Ascending aorta (tissue), 2 donors: ENCODE measurements at regions not wholly inside any gene's neighbourhood (a gene's known extent, or its start where the extent isn't known, plus 50 kb on each side); places are given as distances from the start of the nearest gene placed in this dataset.

Source experiments
- DNase-seq, 2 donors: peaks; one replicate each; pipeline ENCODE4 v3.0.0-alpha.2; 2019; ENCODE audit warnings: low spot score in 2 of 2
- H3K27ac ChIP-seq, 2 donors: fragments of 200-600 bp; sonication (generic); one replicate each; pipeline ENCODE4 v1.5.1; 2016 to 2017; ENCODE audit warnings: mild to moderate bottlenecking in 1 of 2
- H3K27me3 ChIP-seq: fragments of 200-600 bp; sonication (generic); one replicate; pipeline ENCODE4 v1.5.1; 2017
- H3K36me3 ChIP-seq, 2 donors: fragments of 200-600 bp; sonication (generic); one replicate each; pipeline ENCODE4 v1.5.1; 2016
- H3K4me1 ChIP-seq, 2 donors: fragments of 200-600 bp; sonication (generic); one replicate each; pipeline ENCODE4 v1.5.1; 2016 to 2017; ENCODE audit warnings: mild to moderate bottlenecking in 1 of 2
- H3K4me3 ChIP-seq, 2 donors: fragments of 200-600 bp; sonication (generic); one replicate each; pipeline ENCODE4 v1.5.1; 2016 to 2017; ENCODE audit warnings: mild to moderate bottlenecking in 1 of 2
- H3K9me3 ChIP-seq, 2 donors: fragments of 200-600 bp; sonication (generic); one replicate each; pipeline ENCODE4 v1.5.1; 2016
- intact Hi-C: fragments of 100-400 bp; cut with DNase I; formaldehyde crosslinking; loops from one replicate; pipeline ENCODE4 v1.15.1; 2023
- TF ChIP-seq, protein P1 (sequence below), 3 experiments: fragments of 200-600 bp in 2 of 3; fragments of 450-650 bp in 1 of 3; sonication (generic) in 2 of 3; IDR thresholded peaks; one replicate each; pipeline ENCODE4 v1.5.1; 2016 to 2019; ENCODE audit warnings: antibody characterized with exemption in 3 of 3, mild to moderate bottlenecking in 1 of 3, moderate library complexity in 1 of 3

DNA sequence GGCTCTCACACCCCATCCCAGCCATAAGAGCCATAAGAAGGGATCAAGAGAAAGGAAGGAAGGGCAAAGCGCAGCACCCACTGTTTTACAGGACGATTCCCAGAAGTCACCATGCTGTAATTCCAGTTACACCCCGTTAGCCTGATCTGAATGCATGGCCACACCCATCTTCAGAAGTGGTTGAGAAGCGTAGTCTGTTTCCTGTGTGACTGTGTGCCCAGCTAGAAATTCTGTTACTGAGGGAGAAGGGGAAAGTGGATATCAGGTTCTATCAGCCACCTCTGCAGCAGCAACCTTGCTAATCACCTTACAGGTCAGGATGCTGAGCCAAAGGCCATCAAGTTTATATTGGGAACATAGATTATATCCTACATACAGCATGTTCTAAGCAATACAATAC, 260.0 kb downstream of the ABHD5 start:
- TF ChIP-seq, protein P1, sequence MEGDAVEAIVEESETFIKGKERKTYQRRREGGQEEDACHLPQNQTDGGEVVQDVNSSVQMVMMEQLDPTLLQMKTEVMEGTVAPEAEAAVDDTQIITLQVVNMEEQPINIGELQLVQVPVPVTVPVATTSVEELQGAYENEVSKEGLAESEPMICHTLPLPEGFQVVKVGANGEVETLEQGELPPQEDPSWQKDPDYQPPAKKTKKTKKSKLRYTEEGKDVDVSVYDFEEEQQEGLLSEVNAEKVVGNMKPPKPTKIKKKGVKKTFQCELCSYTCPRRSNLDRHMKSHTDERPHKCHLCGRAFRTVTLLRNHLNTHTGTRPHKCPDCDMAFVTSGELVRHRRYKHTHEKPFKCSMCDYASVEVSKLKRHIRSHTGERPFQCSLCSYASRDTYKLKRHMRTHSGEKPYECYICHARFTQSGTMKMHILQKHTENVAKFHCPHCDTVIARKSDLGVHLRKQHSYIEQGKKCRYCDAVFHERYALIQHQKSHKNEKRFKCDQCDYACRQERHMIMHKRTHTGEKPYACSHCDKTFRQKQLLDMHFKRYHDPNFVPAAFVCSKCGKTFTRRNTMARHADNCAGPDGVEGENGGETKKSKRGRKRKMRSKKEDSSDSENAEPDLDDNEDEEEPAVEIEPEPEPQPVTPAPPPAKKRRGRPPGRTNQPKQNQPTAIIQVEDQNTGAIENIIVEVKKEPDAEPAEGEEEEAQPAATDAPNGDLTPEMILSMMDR (IDR thresholded peaks at IDR 0.05): no peak

DNA sequence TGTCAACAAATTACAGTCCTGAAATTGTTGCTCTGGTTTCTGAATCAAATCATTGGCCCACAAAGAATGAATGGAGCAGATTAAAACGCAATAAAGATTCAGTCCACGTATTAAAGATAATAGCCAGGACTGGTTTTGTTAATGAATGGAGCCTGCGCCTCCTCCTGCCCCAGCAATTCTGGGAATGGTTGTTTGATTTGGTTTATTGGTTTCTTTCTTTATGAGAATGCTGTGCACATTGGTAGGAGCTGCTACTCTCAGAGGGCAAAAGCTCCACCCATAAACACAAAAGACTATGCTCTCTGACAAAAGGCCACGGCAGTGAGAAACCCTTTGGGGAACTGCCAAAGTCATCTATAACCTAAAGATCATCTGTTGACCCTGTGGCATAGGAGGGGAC, 261.1 kb downstream of the ABHD5 start:
- H3K36me3 ChIP-seq: no peaks in the 10 kb centered on the region
- no peak overlapping the region for H3K27ac ChIP-seq
- H3K4me3 ChIP-seq: no peak overlapping the region
- DNase-seq: no peak
- H3K9me3 ChIP-seq: no peaks in the 10 kb centered on the region
- intact Hi-C loops: no loop called here
- H3K4me1 ChIP-seq: peaks cover 0 to 5% of the 10 kb centered on the region in 2 donors
- H3K27me3 ChIP-seq: no peaks in the 10 kb centered on the region
- TF ChIP-seq, protein P1 (IDR thresholded peaks at IDR 0.05): no peak

More for the DNA sequence above, 260.0 kb downstream of the ABHD5 start:
- Histone ChIP-seq H3K27me3 (no peaks in the 10 kb centered on the region), H3K9me3 (no peaks in the 10 kb centered on the region), H3K27ac (no peak overlapping the region), H3K4me3 (no peak overlapping the region), H3K36me3 (no peaks in the 10 kb centered on the region), H3K4me1 (peaks cover 0 to 5% of the 10 kb centered on the region in 2 donors)
- intact Hi-C loops: no loop called here
- DNase-seq: no peak

DNA sequence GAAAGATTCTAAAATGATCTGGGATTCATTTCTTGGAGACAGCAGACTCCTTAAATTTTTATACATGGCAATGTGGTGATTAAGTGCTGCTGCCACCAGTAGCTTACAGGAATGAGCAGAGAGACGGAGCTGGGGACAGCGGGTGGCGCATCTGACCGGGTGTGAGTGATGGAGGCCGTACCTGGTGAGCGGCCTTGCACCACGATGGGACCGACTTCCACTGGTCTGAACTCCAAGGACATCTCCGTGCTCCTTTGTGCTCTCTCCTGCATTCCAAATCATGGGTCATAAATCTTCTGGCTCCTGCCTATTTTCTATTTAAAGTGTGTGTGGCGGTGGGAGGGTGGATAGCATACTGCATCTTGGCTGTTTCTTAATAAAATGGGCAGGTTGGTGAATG, 262.6 kb downstream of the ABHD5 start:
- H3K9me3 ChIP-seq: no peaks in the 10 kb centered on the region
- no peak overlapping the region for H3K4me3 ChIP-seq
- H3K4me1 ChIP-seq: peaks cover 0 to 5% of the 10 kb centered on the region in 2 donors
- no peaks in the 10 kb centered on the region for H3K27me3 ChIP-seq
- H3K27ac ChIP-seq: no peak overlapping the region
- TF ChIP-seq, protein P1 (IDR thresholded peaks at IDR 0.05): no peak
- intact Hi-C loops: no loop called here
- DNase-seq: no peak
- H3K36me3 ChIP-seq: no peaks in the 10 kb centered on the region

DNA sequence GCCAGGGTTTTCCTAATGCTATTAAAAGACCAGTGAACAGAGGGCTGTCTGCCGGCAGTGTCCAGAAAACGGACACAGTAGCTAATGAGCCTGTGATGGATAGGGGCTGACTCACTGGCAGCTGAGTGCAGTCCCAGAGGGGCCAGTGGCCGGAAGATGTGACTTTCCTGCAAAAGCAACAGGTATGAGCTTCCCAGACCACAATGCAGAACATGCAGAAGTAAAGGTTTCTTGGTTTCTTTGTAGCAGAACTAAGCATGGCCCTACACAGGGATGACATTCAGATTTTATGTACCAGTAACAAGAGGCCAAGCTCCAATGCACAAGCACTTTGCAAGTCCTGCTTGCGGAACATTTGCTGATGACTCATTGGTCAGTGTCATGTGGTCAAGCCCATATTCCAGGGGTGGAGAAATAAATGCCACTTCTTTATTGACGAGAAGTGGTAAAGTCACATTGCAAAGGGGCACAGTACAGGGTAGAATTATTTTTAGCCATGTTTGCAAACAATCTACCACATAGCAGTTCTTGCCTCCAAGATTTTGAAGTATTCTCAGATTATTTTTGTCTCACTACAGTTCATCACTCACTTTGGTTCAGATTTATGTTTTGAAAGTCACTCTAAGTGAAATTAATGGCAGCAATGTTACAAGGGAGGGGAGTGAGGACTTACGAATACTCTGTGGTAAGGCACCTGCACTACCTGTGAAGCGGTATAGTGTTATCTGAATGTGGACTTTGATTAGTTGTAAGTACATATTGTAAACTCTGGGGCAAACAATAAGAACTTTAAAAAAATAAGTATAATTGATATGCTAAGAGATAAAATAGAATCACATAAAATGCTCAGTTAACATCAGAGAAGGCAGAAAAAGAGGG, 263.3 kb downstream of the ABHD5 start:
- Histone ChIP-seq H3K27me3 (no peaks in the 10 kb centered on the region), H3K27ac (no peak overlapping the region), H3K4me1 (peaks cover 0 to 5% of the 10 kb centered on the region in 2 donors), H3K36me3 (no peaks in the 10 kb centered on the region), H3K4me3 (no peak overlapping the region), H3K9me3 (no peaks in the 10 kb centered on the region)
- intact Hi-C loops: no loop called here
- DNase-seq: no peak
- TF ChIP-seq, protein P1 (IDR thresholded peaks at IDR 0.05): no peak

DNA sequence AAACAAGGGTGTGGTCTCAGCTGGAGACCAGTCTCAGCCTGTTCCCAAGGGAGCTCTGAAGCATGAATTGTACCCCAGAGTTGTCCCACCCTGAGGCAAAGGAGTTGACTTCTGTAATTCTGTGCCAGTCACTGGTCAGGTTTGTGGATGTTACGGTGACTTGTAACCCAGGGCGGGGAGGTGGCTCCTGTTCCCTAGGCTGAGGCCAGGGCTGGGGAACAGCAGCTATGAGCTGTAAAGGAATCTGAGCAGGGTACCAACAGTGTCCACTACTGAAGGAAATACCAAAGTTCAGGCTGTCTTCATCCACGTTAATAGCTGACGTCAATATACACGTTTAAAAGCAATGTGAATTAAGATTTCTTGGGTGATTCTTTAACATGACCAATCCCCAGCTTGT, 266.2 kb downstream of the ABHD5 start:
- Histone ChIP-seq H3K27ac (no peak overlapping the region), H3K4me1 (peaks cover 0 to 5% of the 10 kb centered on the region in 2 donors), H3K36me3 (no peaks in the 10 kb centered on the region), H3K4me3 (no peak overlapping the region), H3K27me3 (peaks cover 4% of the 10 kb centered on the region), H3K9me3 (no peaks in the 10 kb centered on the region)
- TF ChIP-seq, protein P1 (IDR thresholded peaks at IDR 0.05): no peak
- intact Hi-C loops: no loop called here
- DNase-seq: no peak
